Right ventricle myocardium inferior (tissue), 1 donor: ENCODE measurements at regions not wholly inside any gene's neighbourhood (a gene's known extent, or its start where the extent isn't known, plus 50 kb on each side); places are given as distances from the start of the nearest gene placed in this dataset.

Experiments used
- ATAC-seq: fragments of 200-7000 bp; cut with Tn5 transposase; one replicate; pipeline ENCODE4 v1.9.1; 2020; ENCODE audit warnings: mild to moderate bottlenecking, moderate library complexity
- DNase-seq: peaks from one replicate; pipeline ENCODE4 v3.0.0; 2021; ENCODE audit errors: missing footprints
- intact Hi-C: fragments of 100-400 bp; cut with DNase I; formaldehyde crosslinking; loops from one replicate; pipeline ENCODE4 v1.11.0; 2022
- donor health status: DM: no; HTN: yes; CAD: no; lungs with severe emphysema.

DNA sequence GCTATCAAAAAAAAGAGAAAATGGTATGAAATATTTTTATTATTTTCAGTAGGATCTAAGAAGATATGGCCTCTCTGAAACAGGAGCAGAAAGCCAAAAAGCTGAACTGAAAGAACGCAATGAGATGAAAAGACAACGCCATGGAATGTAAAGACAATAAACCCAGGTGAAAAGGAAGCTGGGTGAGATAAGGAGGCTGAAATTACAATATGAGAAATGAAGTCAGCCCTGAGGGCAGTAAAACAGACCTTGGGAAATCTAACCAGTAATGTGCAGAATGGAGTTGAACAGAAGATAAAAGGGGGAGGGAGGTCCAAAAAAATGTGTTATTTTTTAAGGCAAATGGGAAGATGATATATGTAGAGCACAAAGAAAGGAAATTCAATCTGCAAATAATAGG lies 265.3 kb downstream of the ENC1 start:
- intact Hi-C loops = no loop called here
- no peak for DNase-seq
- no peak for ATAC-seq

DNA sequence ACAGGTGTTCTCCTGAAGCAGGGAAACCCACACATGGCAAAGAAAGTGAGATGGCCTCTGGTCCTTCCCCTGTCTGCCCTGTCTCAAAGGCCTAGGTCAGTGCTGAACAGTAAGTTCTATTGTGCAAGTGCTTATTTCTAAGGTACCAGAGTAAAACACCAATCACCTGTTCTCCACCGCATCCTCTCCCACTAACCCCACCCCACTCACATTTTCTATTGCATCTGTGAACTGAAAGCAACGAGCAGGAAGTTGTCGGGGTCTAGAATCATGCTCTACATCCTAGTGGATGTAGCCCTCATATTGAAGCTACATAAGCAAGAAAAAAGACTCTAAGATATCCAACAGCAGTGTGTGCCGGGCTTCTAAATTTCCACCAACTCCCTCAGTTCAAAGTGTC lies 265.9 kb downstream of the ENC1 start:
- ATAC-seq = no peak
- intact Hi-C loops = no loop called here
- no peak for DNase-seq

DNA sequence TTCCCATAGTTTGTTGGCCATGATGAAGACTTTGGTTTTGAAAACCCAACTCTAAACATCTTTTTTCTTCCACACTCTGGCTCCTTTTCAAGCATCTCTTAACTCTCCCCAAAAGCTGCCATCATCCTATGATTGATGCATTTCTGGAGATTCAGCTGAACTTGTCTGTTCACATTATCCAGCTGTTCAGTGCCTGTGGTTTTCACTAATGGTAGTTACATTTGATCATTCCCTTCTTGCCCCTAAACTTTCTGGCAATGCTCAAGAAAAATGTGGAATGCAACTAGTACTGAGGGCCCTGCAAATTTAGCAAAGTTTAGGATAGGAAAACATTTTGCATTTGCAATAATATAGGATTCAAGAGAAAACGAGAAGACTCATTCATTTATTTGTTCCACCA lies 267.5 kb downstream of the ENC1 start:
- intact Hi-C loops = no loop called here
- no peak for DNase-seq

DNA sequence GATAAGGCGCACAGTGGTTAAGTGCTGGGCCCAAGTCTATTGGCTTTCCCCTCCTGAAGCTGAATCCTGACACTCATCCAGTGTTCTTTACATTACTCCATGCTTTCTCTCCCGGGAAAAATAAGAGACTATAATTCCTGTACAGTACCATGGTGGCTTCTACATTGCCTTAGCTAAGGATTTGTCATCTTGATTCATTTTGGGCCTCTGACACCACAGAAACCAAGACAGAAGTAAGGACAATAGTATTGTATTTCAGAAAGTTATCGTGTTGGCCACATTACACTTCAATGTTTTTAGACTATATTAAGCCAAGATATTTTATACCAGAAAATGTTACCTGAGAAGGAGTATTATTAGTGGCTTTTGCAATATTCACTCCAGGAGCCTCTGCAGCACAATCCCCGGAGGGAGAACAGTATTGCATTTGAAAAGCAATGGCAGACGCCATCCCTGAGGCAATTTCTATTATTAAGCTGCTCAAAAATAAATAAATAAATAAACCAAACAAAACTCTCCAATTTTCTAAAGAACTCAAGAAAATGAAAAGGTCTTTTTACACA lies 267.9 kb downstream of the ENC1 start:
- no peak for ATAC-seq
- intact Hi-C loops = no loop called here
- no peak for DNase-seq

More for the DNA sequence above, 267.5 kb downstream of the ENC1 start:
- ATAC-seq = no peak

DNA sequence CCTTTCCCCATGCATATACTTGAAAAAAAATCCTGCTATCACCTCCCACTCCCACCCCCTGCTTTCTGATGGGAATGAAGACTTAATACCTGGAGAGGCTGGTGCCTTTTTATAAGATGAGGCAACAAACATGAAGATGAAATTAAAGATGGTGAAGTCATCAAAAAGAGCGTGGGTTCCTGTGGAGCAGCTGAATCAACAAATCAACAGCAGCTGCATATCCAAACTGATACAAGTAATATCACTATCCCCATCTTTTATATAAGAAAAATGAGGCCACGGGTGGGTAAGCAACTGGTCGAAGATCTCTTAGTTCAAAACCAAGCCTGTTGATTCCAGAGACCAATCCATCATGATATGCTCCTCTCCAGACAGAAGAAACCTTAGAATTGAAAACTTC lies 268.5 kb downstream of the ENC1 start:
- intact Hi-C loops = no loop called here
- DNase-seq (no peak), ATAC-seq (no peak)

DNA sequence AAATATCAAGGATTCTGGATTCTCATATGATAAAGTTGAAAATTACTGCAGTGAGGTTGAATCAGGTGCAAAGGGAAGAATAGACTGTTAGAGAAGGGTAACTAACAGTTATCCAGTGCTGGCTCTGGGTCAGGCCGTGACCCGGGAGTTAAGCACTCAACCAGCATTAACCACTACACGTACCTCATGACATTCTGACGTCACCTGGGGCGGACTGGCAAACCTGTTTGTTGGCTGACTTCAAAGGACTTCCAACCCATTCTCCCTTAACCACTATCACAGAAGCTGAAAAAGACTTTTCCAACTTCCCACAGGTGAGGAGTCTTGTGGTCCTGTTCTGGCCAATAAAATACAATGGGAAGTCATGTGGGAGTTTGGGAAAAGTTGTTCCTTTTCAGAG lies 268.9 kb downstream of the ENC1 start:
- DNase-seq (no peak), ATAC-seq (no peak)
- intact Hi-C loops = no loop called here

DNA sequence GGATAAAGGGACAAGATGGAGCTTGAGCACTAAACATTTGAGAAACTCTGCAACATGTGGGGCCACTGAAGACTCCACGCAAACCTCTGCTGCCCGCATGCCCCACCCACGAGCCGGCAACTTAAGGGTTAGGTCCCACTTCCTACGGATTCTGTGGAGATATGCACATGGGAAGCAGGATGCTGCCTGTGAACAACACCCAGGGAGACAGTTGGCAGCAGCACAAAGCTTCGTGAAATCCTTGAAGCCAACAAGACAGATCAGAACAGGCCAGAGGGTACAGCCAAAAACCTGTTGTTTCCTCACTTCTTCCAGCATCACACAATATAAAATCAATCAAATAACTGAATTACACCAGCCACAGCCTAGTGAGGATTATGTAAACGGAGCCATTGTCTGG lies 270.4 kb downstream of the ENC1 start:
- DNase-seq (no peak), ATAC-seq (no peak)
- intact Hi-C loops = no loop called here

DNA sequence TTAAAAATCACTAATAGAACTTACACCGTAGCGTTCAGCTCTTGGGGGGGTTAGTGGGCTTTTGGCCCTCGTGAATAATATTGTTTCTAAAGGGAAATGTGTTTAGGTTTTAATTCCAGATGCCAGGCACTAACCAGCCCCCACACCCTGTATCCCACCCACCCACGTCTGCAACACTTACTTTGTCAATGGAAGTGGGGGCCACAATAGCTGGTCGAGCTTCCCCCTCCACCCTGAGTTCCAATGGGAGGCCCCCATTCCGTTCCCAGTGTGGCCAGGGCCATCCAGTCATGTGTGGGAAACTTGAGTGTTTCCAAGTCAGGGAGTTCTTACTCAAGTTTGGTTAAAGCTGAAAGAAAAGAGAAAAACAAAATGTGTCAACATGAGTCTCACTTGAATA lies 271.4 kb downstream of the ENC1 start:
- intact Hi-C loops = no loop called here
- no peak for ATAC-seq

DNA sequence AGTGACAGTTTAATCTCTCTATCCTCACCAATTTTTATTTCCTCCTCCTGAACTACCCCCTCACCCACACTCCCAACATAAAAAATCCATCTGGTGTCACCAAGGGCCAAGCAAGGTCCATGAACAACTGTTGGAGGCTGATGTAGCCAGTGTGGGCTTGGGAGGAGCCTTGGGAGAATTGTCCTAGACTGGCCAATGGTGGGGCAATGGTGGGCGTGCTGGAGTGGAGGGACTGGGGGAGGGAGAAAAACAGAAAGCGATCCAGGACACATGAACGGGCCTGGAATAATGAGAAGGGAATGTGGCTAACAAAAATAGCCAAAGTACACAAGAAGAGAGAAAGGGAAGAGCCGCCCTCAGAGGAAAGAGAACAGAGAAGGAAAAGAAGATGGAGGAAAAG lies 272.6 kb downstream of the ENC1 start:
- DNase-seq (no peak), ATAC-seq (peak; percentile 56)
- intact Hi-C loops = no loop called here

More for the DNA sequence above, 271.4 kb downstream of the ENC1 start:
- no peak for DNase-seq

DNA sequence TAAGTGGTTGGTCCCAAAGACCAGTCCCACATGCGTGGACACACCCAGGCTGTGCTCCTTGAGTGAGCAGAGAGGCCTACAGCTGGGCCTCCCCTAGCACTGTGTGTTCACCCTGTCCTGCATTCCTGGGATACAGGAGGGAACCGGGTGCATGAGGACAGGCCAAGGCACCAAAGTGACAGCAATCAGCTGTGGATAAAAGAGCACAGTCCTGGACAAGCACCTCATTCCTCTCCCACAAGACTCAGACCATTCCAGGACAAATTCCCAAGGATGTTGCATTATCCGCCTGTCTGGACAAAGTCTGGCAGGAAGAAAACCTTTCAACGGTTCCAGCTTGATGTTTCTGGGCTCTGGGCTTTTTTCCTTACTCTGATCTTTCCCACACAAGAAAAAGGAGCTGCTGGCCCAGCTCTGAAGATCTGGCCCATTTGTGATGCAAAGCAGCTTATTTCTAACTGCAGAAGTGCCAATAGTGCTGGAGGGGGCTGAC lies 273.2 kb downstream of the ENC1 start:
- DNase-seq (no peak), ATAC-seq (peak; percentile 82)
- intact Hi-C loops = no loop called here

DNA sequence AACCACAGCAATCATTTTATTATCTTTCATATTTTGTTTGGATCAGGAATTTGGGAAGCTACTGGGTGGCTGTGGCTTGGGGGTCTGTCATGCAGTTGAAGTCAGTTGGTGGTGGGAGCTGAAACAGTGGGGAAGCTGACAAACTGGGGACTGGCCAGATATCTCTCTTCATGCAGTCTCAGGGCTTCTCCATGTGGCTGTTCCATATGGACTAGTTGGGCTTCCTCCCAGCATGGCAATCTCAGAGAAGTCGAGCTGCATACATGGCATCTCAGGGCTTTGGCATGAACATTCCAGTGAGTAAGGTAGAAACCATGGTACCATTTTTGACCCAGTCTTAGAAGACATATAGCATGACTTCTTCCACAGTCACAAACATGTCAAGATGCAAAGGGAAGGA lies 274.8 kb downstream of the ENC1 start:
- DNase-seq = no peak
- intact Hi-C loops = no loop called here
- no peak for ATAC-seq

DNA sequence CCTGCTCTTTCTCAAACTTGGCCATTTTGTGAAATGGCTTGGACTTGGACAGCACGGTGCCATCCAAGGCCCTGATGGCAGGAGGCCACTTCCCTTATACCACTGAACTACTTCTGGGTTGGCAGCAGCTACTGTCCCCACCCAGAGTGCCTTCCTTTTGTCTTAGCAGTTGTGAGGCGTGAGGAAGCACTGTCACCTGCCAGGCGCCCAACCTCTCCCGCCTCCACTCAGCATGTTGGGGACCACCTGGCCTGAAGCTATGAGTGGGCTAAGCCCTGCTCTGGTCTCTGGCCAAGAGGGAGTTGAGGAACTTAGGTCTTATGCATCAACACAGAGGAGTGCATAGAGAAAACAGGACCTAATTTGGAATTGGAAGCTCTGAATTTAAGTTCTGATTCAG lies 276.0 kb downstream of the ENC1 start:
- intact Hi-C loops = no loop called here

DNA sequence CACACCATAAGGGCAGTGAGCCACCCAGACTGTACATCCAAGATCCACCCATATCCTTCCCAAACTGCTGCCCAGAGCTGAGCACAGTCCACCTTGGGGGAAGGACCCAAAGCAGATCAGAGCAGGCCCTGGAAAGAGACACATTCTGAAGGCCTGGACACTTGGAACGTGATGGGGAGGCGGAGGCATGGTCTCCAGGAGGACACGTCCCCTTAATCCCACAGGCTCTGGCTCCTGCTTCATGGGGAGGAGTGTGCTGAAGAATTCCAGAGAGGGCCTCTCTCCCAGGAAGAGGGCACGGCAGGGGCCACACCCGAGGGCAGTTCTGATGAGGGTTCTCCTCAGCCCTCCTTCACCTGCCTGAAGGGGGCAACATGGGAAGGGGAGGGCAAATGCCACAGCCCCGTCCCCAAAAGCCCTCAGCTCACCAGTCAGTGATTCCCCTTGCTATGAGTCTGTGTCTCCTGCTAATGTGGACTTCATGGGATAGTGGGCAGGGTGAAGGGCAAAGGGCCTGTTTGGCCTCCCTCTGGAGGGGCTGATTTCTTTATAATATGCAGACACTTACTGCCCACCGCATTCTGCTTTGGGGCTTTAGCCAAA lies 276.8 kb downstream of the ENC1 start:
- intact Hi-C loops = no loop called here
- DNase-seq (no peak), ATAC-seq (no peak)

More for the DNA sequence above, 276.0 kb downstream of the ENC1 start:
- ATAC-seq = no peak
- DNase-seq = no peak

DNA sequence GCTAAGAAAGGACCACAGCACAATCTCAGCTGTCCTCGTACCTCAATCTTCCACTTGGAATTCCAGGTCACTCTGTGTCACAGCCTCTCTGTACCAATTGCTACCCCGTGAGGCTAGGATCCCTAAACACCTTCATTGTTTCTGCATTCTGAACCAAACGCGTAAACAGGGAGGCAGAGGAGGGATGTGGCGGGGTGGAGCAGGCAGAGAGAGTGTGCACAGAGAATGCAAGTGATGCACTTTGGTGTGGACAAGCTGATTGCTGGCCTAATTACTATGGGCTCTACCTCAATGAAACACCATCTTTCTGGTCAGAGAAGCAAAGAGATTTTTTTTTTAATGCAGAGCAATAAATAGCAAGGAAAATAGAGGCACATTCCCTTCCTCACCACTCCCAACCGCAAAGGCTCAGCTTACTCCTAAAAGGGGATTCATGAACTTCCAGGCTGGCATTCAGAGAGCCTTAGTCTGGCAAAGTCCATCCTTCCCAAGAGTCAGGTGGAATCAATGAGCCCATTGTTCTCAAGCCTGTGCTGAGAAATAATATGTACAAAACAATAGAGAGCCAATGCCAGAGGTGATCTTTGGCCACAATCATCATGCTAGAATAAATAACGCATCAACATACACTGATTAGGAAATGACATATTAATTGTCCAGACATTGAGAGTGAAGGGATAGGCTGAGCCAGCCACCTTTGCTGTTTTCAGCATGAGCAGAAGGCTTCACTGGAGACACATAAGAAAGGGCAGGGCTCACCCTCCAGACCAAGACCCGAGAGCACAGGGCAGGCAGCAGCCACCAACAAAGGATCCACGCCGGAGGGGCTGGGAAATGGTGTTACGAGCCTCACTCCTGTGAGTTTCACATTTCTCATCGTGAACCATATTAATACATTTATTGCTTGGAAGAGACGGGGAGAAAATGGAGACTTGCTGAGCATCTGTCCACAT lies 278.8 kb downstream of the ENC1 start:
- intact Hi-C loops = no loop called here

DNA sequence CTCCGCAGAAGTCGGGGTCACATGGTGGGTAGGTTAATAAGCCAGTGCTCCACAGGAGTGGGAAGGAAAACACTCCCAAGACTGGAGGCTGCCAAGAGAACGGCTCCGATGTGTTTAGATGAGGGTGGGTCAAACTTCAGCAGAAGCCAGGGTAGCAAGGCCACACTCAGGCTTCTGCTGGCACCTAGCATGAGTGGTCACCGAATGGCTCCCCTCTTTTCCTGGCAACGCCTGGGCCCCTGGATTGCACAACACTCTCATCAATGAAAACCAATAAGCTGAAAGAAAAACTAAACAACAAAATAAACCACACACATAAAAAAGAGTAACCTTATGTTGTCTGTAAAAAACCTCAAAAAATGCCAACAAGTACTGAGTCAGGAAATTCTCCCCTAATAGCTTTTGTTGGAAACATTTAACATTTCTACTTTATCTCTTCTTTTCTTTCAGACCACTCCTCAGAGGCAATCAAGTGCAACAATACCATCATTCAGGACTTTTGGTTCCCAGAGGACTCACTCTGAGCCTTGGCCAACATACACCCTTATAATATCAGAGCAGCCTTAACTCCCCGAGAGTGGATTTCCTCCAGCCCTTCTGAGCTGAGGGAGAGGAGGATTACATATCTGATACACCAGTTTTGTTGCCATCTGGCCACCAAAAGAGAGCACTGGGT lies 279.9 kb downstream of the ENC1 start:
- DNase-seq (no peak), ATAC-seq (peak; percentile 76)
- intact Hi-C loops = no loop called here

More for the DNA sequence above, 278.8 kb downstream of the ENC1 start:
- ATAC-seq (peak; percentile 9), DNase-seq (no peak)

DNA sequence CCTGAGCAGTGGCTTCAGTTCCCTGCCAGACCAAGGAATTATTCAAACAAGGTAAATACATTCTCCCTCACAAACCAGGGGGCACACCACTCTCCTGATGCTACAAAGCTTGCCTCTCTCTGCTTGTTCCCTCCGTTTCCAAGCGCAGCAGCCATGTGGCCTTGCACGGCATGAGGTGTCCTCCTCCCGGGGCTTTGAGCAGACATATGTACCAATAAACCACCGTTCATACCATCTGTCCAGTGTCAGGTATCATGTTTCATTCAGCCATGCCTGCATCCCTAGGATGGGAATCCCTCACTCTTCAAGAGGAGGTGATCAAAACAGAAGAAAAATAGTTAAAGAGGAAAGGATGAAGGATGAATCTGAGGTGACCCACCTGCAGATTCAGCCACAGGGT lies 282.7 kb downstream of the ENC1 start:
- intact Hi-C loops = no loop called here
- ATAC-seq = no peak
- no peak for DNase-seq

DNA sequence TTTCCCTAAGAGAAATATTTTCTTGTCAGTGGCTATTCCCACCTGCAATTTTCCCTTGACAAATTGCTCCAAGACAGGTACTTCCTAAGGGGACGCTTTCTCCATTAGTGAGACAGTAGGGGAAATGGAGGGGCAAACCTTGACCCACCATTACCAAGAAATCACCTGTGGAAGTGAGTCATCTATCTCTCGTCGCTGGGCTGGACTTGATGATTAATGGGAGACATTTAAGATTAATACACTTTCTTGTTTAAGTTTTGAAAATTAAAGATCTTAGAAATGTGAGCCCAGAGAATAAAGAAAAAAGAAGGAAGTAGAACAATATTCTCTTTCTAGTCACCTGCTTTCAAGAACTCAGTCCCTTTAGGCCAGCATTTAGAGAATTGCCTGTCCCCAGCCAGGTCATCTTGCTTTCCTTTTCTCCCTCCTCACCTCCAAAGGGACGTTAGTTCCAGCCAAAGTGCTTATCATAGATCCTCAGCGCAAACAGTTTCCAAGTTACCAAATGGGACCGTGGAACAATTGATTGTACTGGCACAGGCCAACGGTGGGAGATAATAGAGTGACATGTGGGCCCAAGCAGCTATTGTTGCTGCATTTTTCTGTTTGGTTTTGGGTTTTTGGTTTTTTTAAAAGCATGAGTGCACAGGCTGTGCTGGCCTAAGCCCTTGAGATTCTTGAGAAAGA lies 284.4 kb downstream of the ENC1 start:
- no peak for DNase-seq
- intact Hi-C loops = no loop called here
- ATAC-seq = no peak

DNA sequence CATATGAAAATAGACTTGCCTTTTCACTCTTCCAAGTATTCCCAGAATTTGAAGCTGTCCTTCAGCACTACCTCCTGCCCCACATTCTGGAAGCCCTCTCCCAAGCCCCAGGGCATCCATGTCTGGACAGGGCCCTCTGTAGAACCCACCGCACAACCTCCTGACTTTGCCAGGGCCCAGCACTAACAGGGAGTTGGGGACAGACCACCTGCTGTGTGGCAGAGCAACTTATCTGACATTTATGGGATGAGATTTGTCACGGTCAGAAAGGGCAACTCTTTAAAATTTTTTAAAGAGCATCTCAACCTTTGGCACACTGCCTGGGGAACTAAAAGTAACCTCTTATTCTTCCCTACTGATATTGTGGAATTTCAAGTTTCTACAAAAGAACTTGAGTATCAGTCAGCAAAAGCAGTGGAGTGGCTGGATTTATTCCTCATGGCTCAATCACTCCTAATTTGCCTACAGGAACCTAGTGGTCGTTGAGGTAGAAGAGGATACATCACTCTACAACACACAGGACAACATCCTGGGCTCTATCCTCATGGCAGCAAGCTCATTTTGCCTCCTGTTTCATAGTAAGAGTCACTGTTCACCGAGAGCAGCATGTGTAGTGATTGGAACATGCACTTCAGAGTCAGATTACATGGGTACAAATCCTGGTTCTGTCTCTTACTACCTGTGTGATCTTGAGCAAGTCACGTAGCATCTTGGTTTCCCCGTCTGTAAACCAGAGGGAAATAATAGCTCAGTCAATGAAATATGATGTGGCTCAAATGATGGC lies 285.3 kb downstream of the ENC1 start:
- no peak for DNase-seq
- no peak for ATAC-seq
- intact Hi-C loops = no loop called here
